PC-9 (cell line): ENCODE measurements at regions not wholly inside any gene's neighbourhood (a gene's known extent, or its start where the extent isn't known, plus 50 kb on each side); places are given as distances from the start of the nearest gene placed in this dataset.

ENCODE experiments used
- BruUV-seq: library from RNA; stranded (reverse); fragments of 400-500 nt; replicated peaks from 2 replicates; lab custom pipeline; 2021; lab: Mats Ljungman, UMichigan
- CTCF ChIA-PET: fragments of 300-600 bp; sonication (Branson Sonifier 250); formaldehyde crosslinking; loops from one replicate; lab custom pipeline; 2022; ENCODE audit warnings: antibody characterized with exemption; lab: Charles Lee
- POLR2A ChIA-PET: fragments of 300-600 bp; sonication (Branson Sonifier 250); formaldehyde crosslinking; loops from one replicate; lab custom pipeline; 2022; ENCODE audit warnings: antibody characterized with exemption; ENCODE audit not compliant: unreplicated experiment; lab: Charles Lee
- DNase-seq, 2 experiments: peaks; one replicate each; pipeline versions ENCODE4 v3.0.0 to v3.0.0-alpha.2; 2015 to 2022; ENCODE audit warnings: mixed read lengths in 1 of 2
- H2AFZ ChIP-seq: fragments of 200-600 bp; sonication (generic); 2 replicates; pipeline ENCODE4 v1.8.1; 2017; ENCODE audit warnings: antibody characterized with exemption
- H3F3A ChIP-seq: fragments of 200-600 bp; sonication (generic); 2 replicates; pipeline ENCODE4 v1.8.1; 2017; ENCODE audit warnings: antibody characterized with exemption, mild to moderate bottlenecking, low read depth; ENCODE audit not compliant: insufficient read depth
- H3K27ac ChIP-seq: fragments of 200-600 bp; sonication (generic); 2 replicates; pipeline ENCODE4 v1.6.1; 2016; ENCODE audit warnings: mixed run types
- H3K27me3 ChIP-seq: fragments of 200-600 bp; sonication (generic); 2 replicates; pipeline ENCODE4 v1.6.1; 2016; ENCODE audit warnings: low read depth, mixed run types; ENCODE audit not compliant: insufficient read depth
- H3K36me3 ChIP-seq: fragments of 200-600 bp; sonication (generic); 2 replicates; pipeline ENCODE4 v1.6.1; 2016; ENCODE audit warnings: low read depth, mixed run types
- H3K4me1 ChIP-seq: fragments of 200-600 bp; sonication (generic); replicated peaks from 2 replicates; pipeline ENCODE4 v1.6.1; 2016; ENCODE audit warnings: mixed run types; ENCODE audit not compliant: insufficient read depth
- H3K4me2 ChIP-seq: fragments of 200-600 bp; sonication (generic); 2 replicates; pipeline ENCODE4 v1.6.1; 2017; ENCODE audit warnings: mixed run types
- H3K4me3 ChIP-seq: fragments of 200-600 bp; sonication (generic); 2 replicates; pipeline ENCODE4 v1.6.1; 2016; ENCODE audit warnings: mixed run types
- H3K79me2 ChIP-seq: fragments of 200-600 bp; sonication (generic); 2 replicates; pipeline ENCODE4 v1.6.1; 2017; ENCODE audit warnings: low read depth, mixed run types
- H3K9me2 ChIP-seq: fragments of 200-600 bp; sonication (generic); 2 replicates; pipeline ENCODE4 v1.8.1; 2017; ENCODE audit warnings: mild to moderate bottlenecking; ENCODE audit not compliant: insufficient read depth
- H3K9me3 ChIP-seq: fragments of 200-600 bp; sonication (generic); 2 replicates; pipeline ENCODE4 v1.8.1; 2016; ENCODE audit warnings: low read depth; ENCODE audit not compliant: insufficient read depth
- H4K20me1 ChIP-seq: fragments of 200-600 bp; sonication (generic); 2 replicates; pipeline ENCODE4 v1.8.1; 2017; ENCODE audit not compliant: insufficient read depth
- CTCF ChIP-seq: fragments of 200-600 bp; sonication (generic); conservative IDR thresholded peaks from 2 replicates; pipeline ENCODE4 v1.6.1; 2017; ENCODE audit warnings: mixed run types, antibody characterized with exemption, mild to moderate bottlenecking, moderate library complexity
- EZH2 ChIP-seq: fragments of 200-600 bp; sonication (generic); IDR thresholded peaks from 2 replicates; pipeline ENCODE4 v1.8.0; 2017; ENCODE audit warnings: antibody characterized with exemption, low read depth
- intact Hi-C: fragments of 100-400 bp; cut with micrococcal nuclease; formaldehyde crosslinking; loops from one replicate; pipeline ENCODE4 v1.10.0; 2022; ENCODE audit not compliant: unreplicated experiment

DNA sequence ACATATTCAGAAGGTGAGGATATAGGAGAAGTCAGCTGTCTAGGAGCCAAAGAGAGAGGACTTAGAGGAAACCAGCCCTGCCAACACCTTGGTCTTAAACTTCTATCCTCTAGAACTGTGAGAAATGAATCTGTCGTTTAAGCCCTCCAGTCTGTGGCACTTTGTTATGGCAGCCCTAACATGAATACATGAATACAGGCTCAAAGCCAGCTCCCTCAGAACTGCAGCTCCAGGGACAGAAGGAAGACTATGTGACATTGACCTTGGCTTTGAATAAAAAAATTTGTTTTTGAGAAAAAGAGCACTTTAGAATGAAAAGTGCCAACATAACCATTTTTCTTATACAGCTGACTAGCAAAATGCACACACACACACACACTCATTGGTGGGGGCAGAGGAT lies 110.9 kb upstream of the ATP2B2 start:
- H3K27me3 ChIP-seq: peaks cover 66% of the 10 kb centered on the region
- BruUV-seq: no TSS peak
- H3K4me3 ChIP-seq: no peak overlapping the region

DNA sequence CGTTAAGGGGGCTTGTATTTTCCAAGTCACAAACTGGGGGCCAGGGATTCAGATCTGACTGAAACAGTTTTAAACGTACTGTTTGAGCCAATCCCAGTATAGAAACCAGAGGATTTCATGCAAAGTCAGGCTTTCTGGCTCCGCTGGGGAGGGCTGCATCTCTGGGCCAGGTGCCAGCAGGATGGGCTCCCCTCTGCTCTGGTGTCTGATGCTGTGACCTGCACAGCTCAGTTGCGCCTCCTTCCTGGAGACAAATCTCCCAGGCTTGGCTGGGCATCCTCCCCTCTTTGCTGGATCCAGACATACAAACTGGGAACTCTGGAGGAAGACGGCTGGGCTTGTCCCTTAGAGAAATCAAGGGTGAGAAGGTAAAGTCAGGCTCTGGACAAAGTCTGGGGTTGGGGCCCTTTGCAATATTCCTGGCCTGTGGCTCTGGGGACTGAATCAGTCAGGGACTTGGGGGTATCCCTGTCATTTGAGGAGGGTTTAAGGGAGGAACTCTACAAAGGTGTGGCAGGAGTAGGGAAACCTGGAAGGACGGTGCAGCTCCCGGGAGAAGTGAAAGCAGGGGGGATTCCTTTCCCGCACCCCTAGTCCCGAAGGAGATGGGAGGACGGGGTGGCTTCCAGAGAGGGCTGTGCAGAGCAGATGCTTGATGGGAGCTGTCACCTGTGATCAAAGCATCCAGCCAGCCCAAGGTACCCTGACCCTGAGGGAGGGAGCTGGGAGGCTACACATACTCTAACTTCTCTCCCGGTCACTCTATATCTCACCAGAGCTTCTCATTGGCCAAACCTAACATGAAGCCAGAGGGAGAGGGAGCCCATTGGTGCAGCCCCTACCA lies 114.8 kb upstream of the ATP2B2 start:
- DNase-seq: no peak
- peaks cover 76% of the 10 kb centered on the region for H3K27me3 ChIP-seq
- no TSS peak for BruUV-seq
- H3F3A ChIP-seq: no peaks in the 10 kb centered on the region
- no peaks in the 10 kb centered on the region for H3K36me3 ChIP-seq
- H3K79me2 ChIP-seq: no peaks in the 10 kb centered on the region
- no peak overlapping the region for H3K4me3 ChIP-seq
- ChIA-PET CTCF (no interaction called here), POLR2A (no interaction called here)
- H3K27ac ChIP-seq: no peak overlapping the region
- no peaks in the 10 kb centered on the region for H3K9me3 ChIP-seq
- intact Hi-C loops: no loop called here
- no peak overlapping the region for H2AFZ ChIP-seq
- no peak for TF ChIP-seq CTCF
- TF ChIP-seq EZH2: no peak
- H3K9me2 ChIP-seq: no peaks in the 10 kb centered on the region
- no peaks in the 10 kb centered on the region for H3K4me1 ChIP-seq
- H3K4me2 ChIP-seq: no peak overlapping the region
- H4K20me1 ChIP-seq: no peaks in the 10 kb centered on the region; the same call in none of the 2 replicates

More for the DNA sequence above, 110.9 kb upstream of the ATP2B2 start:
- DNase-seq: no peak
- ChIA-PET POLR2A (no interaction called here), CTCF (no interaction called here)
- Histone ChIP-seq H3K4me2 (no peak overlapping the region), H4K20me1 (no peaks in the 10 kb centered on the region; the same call in 1 of the 2 replicates), H2AFZ (no peak overlapping the region), H3F3A (no peaks in the 10 kb centered on the region), H3K9me3 (peaks cover 6% of the 10 kb centered on the region; the same call in 1 of the 2 replicates), H3K9me2 (no peaks in the 10 kb centered on the region), H3K4me1 (no peaks in the 10 kb centered on the region), H3K27ac (no peak overlapping the region), H3K79me2 (no peaks in the 10 kb centered on the region), H3K36me3 (no peaks in the 10 kb centered on the region)
- intact Hi-C loops: no loop called here
- TF ChIP-seq EZH2 (no peak), CTCF (no peak)

DNA sequence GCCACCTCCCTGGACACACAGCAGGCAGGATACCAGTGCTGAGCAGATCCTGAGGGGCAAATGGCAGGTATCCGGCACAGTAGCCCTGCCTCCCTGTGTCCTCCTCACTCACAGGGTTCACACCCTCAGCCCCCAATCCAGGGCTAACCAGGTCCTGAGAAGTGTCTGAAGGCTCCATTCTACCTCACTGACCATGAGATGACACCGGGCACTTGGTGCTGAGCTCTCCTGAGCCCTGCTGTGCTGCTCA lies 115.4 kb upstream of the ATP2B2 start:
- no peak overlapping the region for H2AFZ ChIP-seq
- DNase-seq: no peak
- no peaks in the 10 kb centered on the region for H3K36me3 ChIP-seq
- H3K27me3 ChIP-seq: peaks cover 74% of the 10 kb centered on the region
- TF ChIP-seq CTCF (no peak), EZH2 (no peak)
- H3K79me2 ChIP-seq: no peaks in the 10 kb centered on the region
- no peaks in the 10 kb centered on the region for H3K9me2 ChIP-seq
- H3K4me3 ChIP-seq: no peak overlapping the region
- no peak overlapping the region for H3K27ac ChIP-seq
- H3K4me2 ChIP-seq: no peak overlapping the region
- POLR2A ChIA-PET: no interaction called here
- no peaks in the 10 kb centered on the region for H3K9me3 ChIP-seq
- no peaks in the 10 kb centered on the region for H3F3A ChIP-seq
- no TSS peak for BruUV-seq
- H4K20me1 ChIP-seq: no peaks in the 10 kb centered on the region; the same call in none of the 2 replicates
- intact Hi-C loops: no loop called here
- CTCF ChIA-PET: no interaction called here
- no peaks in the 10 kb centered on the region for H3K4me1 ChIP-seq
